PC-3 (cell line): ENCODE measurements at regions not wholly inside any gene's neighbourhood (a gene's known extent, or its start where the extent isn't known, plus 50 kb on each side); places are given as distances from the start of the nearest gene placed in this dataset.

Source experiments
- ATAC-seq: fragments of 200-7000 bp; cut with Tn5 transposase; 2 replicates; pipeline ENCODE4 v1.9.1; 2020; ENCODE audit warnings: mild to moderate bottlenecking, moderate library complexity
- BruUV-seq: library from RNA; stranded (reverse); fragments of 400-500 nt; replicated peaks from 2 replicates; lab custom pipeline; 2021; lab: Mats Ljungman, UMichigan
- CTCF ChIA-PET: fragments of 300-600 bp; sonication (Branson Sonifier 250); formaldehyde crosslinking; loops from one replicate; lab custom pipeline; 2022; ENCODE audit warnings: antibody characterized with exemption; lab: Charles Lee
- POLR2A ChIA-PET: fragments of 300-600 bp; sonication (Branson Sonifier 250); formaldehyde crosslinking; loops from one replicate; lab custom pipeline; 2022; ENCODE audit warnings: antibody characterized with exemption; ENCODE audit not compliant: unreplicated experiment; lab: Charles Lee
- DNase-seq: peaks from one replicate; pipeline ENCODE4 v3.0.0-alpha.2; 2015
- H2AFZ ChIP-seq: fragments of 300-600 bp; sonication (generic); 2 replicates; pipeline ENCODE4 v1.6.0; 2016; ENCODE audit warnings: antibody characterized with exemption, low read length
- H3F3A ChIP-seq: fragments of 300-600 bp; sonication (generic); one replicate; pipeline ENCODE4 v1.6.0; 2017; ENCODE audit warnings: antibody characterized with exemption, low read length, control low read depth, mild to moderate bottlenecking; ENCODE audit not compliant: unreplicated experiment
- H3K27ac ChIP-seq: fragments of 300-600 bp; sonication (generic); 2 replicates; pipeline ENCODE4 v1.5.1; 2016; ENCODE audit warnings: mild to moderate bottlenecking, low read length
- H3K27me3 ChIP-seq: fragments of 300-600 bp; sonication (generic); 2 replicates; pipeline ENCODE4 v1.6.1; 2016; ENCODE audit warnings: low read length, mixed read lengths
- H3K36me3 ChIP-seq: fragments of 300-600 bp; sonication (generic); 2 replicates; pipeline ENCODE4 v1.6.1; 2016; ENCODE audit warnings: low read depth, mixed run types, low read length, mixed read lengths
- H3K4me1 ChIP-seq: fragments of 300-600 bp; sonication (generic); 2 replicates; pipeline ENCODE4 v1.5.1; 2016; ENCODE audit warnings: low read length; ENCODE audit not compliant: insufficient read depth
- H3K4me2 ChIP-seq: fragments of 300-600 bp; sonication (generic); 2 replicates; pipeline ENCODE4 v1.6.0; 2016; ENCODE audit warnings: low read length
- H3K4me3 ChIP-seq: fragments of 300-600 bp; sonication (generic); 2 replicates; pipeline ENCODE4 v1.5.1; 2016; ENCODE audit warnings: mild to moderate bottlenecking, low read length, mixed read lengths
- H3K79me2 ChIP-seq: fragments of 300-600 bp; sonication (generic); 2 replicates; pipeline ENCODE4 v1.6.1; 2017; ENCODE audit warnings: low read length, mixed read lengths
- H3K9ac ChIP-seq: fragments of 300-600 bp; sonication (generic); 2 replicates; pipeline ENCODE4 v1.6.0; 2016; ENCODE audit warnings: mild to moderate bottlenecking, low read length
- H3K9me2 ChIP-seq: fragments of 300-600 bp; sonication (generic); replicated peaks from 2 replicates; pipeline ENCODE4 v1.6.1; 2016; ENCODE audit warnings: mixed run types, low read length, mixed read lengths
- H3K9me3 ChIP-seq: fragments of 300-600 bp; sonication (generic); 2 replicates; pipeline ENCODE4 v1.6.1; 2016; ENCODE audit warnings: low read length, mixed read lengths
- H4K20me1 ChIP-seq: fragments of 300-600 bp; sonication (generic); 2 replicates; pipeline ENCODE4 v1.6.1; 2016; ENCODE audit warnings: low read length, mixed read lengths
- EZH2 ChIP-seq: fragments of 300-600 bp; sonication (generic); IDR thresholded peaks from one replicate; pipeline ENCODE4 v1.6.1; 2017; ENCODE audit warnings: antibody characterized with exemption, mild to moderate bottlenecking, low read length; ENCODE audit not compliant: unreplicated experiment
- EZH2phosphoT487 ChIP-seq: fragments of 300-600 bp; sonication (generic); IDR thresholded peaks from 2 replicates; pipeline ENCODE4 v1.6.1; 2018; ENCODE audit warnings: mild to moderate bottlenecking, antibody characterized with exemption, low read length, borderline replicate concordance
- intact Hi-C: fragments of 100-400 bp; cut with micrococcal nuclease; formaldehyde crosslinking; loops from 2 replicates; pipeline ENCODE4 v1.9.0; 2023
- TF ChIP-seq, protein P1 (sequence below): fragments of 300-600 bp; sonication (generic); conservative IDR thresholded peaks from 2 replicates; pipeline ENCODE4 v1.5.1; 2017; ENCODE audit warnings: antibody characterized with exemption, low read depth, mild to moderate bottlenecking, low read length

DNA sequence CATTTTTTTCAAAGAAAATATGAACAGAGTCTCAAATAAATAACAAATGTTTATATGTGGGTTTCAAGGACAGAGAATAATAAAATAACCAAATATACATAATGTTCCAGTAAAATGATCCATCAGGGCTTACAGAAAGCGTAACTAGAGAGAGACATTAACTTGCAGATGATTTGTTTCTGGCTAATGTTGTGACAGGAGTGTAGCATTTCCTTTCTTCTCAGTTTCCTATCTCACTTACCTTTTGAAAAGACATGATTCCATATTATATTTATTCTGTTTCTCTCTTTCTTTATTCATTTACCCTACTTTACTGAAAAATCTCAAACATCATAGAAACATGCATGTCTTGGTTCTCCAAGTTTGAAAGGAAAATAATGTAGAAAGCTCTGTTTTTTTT is 451.3 kb upstream of the CDH9 start:
- H3K9ac ChIP-seq, result no peak overlapping the region
- H3K4me3 ChIP-seq, result no peak overlapping the region
- no peak for DNase-seq
- H3K4me2 ChIP-seq, result no peak overlapping the region
- H3F3A ChIP-seq, result no peaks in the 10 kb centered on the region
- H2AFZ ChIP-seq, result no peak overlapping the region
- BruUV-seq, result no TSS peak
- no peaks in the 10 kb centered on the region for H3K36me3 ChIP-seq
- intact Hi-C loops, result no loop called here
- no peaks in the 10 kb centered on the region for H3K79me2 ChIP-seq
- no peaks in the 10 kb centered on the region for H3K9me3 ChIP-seq
- peaks cover 4% of the 10 kb centered on the region for H3K4me1 ChIP-seq
- CTCF ChIA-PET, result no interaction called here
- TF ChIP-seq EZH2 (no peak), EZH2phosphoT487 (no peak)
- TF ChIP-seq, protein P1, sequence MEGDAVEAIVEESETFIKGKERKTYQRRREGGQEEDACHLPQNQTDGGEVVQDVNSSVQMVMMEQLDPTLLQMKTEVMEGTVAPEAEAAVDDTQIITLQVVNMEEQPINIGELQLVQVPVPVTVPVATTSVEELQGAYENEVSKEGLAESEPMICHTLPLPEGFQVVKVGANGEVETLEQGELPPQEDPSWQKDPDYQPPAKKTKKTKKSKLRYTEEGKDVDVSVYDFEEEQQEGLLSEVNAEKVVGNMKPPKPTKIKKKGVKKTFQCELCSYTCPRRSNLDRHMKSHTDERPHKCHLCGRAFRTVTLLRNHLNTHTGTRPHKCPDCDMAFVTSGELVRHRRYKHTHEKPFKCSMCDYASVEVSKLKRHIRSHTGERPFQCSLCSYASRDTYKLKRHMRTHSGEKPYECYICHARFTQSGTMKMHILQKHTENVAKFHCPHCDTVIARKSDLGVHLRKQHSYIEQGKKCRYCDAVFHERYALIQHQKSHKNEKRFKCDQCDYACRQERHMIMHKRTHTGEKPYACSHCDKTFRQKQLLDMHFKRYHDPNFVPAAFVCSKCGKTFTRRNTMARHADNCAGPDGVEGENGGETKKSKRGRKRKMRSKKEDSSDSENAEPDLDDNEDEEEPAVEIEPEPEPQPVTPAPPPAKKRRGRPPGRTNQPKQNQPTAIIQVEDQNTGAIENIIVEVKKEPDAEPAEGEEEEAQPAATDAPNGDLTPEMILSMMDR, result no peak
- H4K20me1 ChIP-seq, result no peaks in the 10 kb centered on the region
- no peak for ATAC-seq
- POLR2A ChIA-PET, result no interaction called here
- H3K27me3 ChIP-seq, result no peaks in the 10 kb centered on the region
- no peak overlapping the region for H3K27ac ChIP-seq
- no peaks in the 10 kb centered on the region for H3K9me2 ChIP-seq

GRCh38 chr5:27482663-27483062 is 444.3 kb upstream of the CDH9 start:
- Histone ChIP-seq H3K9me2 (no peaks in the 10 kb centered on the region), H3K27me3 (no peaks in the 10 kb centered on the region), H3K79me2 (no peaks in the 10 kb centered on the region), H3K4me1 (no peaks in the 10 kb centered on the region), H3F3A (no peaks in the 10 kb centered on the region), H3K36me3 (no peaks in the 10 kb centered on the region), H2AFZ (no peak overlapping the region), H3K9me3 (peaks cover 6% of the 10 kb centered on the region; the same call in 1 of the 2 replicates), H3K4me3 (no peak overlapping the region), H3K27ac (no peak overlapping the region), H3K4me2 (no peak overlapping the region), H4K20me1 (no peaks in the 10 kb centered on the region), H3K9ac (no peak overlapping the region)
- DNase-seq (no peak), ATAC-seq (no peak)
- intact Hi-C loops, result no loop called here
- TF ChIP-seq EZH2phosphoT487 (no peak), EZH2 (no peak)
- TF ChIP-seq, protein P1, result no peak
- CTCF ChIA-PET, result no interaction called here
- no TSS peak for BruUV-seq
- POLR2A ChIA-PET, result no interaction called here

GRCh38 chr5:27479859-27480258 is 441.5 kb upstream of the CDH9 start:
- H3F3A ChIP-seq, result no peaks in the 10 kb centered on the region
- H3K27ac ChIP-seq, result no peak overlapping the region
- ChIA-PET CTCF (no interaction called here), POLR2A (no interaction called here)
- H3K4me2 ChIP-seq, result no peak overlapping the region
- no peaks in the 10 kb centered on the region for H3K9me2 ChIP-seq
- H3K4me1 ChIP-seq, result no peaks in the 10 kb centered on the region
- H4K20me1 ChIP-seq, result no peaks in the 10 kb centered on the region
- no TSS peak for BruUV-seq
- H2AFZ ChIP-seq, result no peak overlapping the region
- no peaks in the 10 kb centered on the region for H3K27me3 ChIP-seq
- no peak overlapping the region for H3K9ac ChIP-seq
- DNase-seq (no peak), ATAC-seq (no peak)
- TF ChIP-seq EZH2, result no peak
- no peak for TF ChIP-seq EZH2phosphoT487
- TF ChIP-seq, protein P1, result no peak
- intact Hi-C loops, result no loop called here
- no peaks in the 10 kb centered on the region for H3K36me3 ChIP-seq
- no peak overlapping the region for H3K4me3 ChIP-seq
- peaks cover 6% of the 10 kb centered on the region; the same call in 1 of the 2 replicates for H3K9me3 ChIP-seq
- no peaks in the 10 kb centered on the region for H3K79me2 ChIP-seq
